ENCODE measurements at regions not wholly inside any gene's neighbourhood (a gene's known extent, or its start where the extent isn't known, plus 50 kb on each side); places are given as distances from the start of the nearest gene placed in this dataset.

- Histone ChIP-seq H3K4me1 (no peaks in the 10 kb centered on the region), H3K27me3 (no peaks in the 10 kb centered on the region), H3K4me3 (no peak overlapping the region), H3K36me3 (no peaks in the 10 kb centered on the region), H3K9me3 (no peaks in the 10 kb centered on the region), H3K27ac (no peak overlapping the region)
- peak in 2 of 3 experiments; percentile 64 for TF ChIP-seq CTCF (IDR thresholded peaks at IDR 0.05)
- intact Hi-C loops (cut with DNase I): no loop called here
- DNase-seq (ENCODE audit: low spot score in 2 of 2): no peak
These were observed 126.7 kb upstream of the CCDC196 start for GRCh38 chr14:66359500-66359899.

GRCh38 chr14:66360366-66360926, 125.7 kb upstream of the CCDC196 start:
- no peaks in the 10 kb centered on the region for H3K36me3 ChIP-seq
- no peaks in the 10 kb centered on the region for H3K9me3 ChIP-seq
- intact Hi-C loops (cut with DNase I): no loop called here
- H3K27me3 ChIP-seq: no peaks in the 10 kb centered on the region
- H3K4me3 ChIP-seq: no peak overlapping the region
- no peak overlapping the region for H3K27ac ChIP-seq
- no peak for DNase-seq (ENCODE audit: low spot score in 2 of 2)
- no peaks in the 10 kb centered on the region for H3K4me1 ChIP-seq
- TF ChIP-seq CTCF (IDR thresholded peaks at IDR 0.05): no peak

- intact Hi-C loops (cut with DNase I): loop anchor here (1.0 kb wide), 1 partner anchor 41 kb away; no protein-coding TSS in a partner anchor
- H3K4me3 ChIP-seq: no peak overlapping the region
- H3K36me3 ChIP-seq: no peaks in the 10 kb centered on the region
- H3K27me3 ChIP-seq: no peaks in the 10 kb centered on the region
- H3K9me3 ChIP-seq: no peaks in the 10 kb centered on the region
- DNase-seq (ENCODE audit: low spot score in 2 of 2): no peak
- no peak for TF ChIP-seq CTCF (IDR thresholded peaks at IDR 0.05)
- no peaks in the 10 kb centered on the region for H3K4me1 ChIP-seq
- H3K27ac ChIP-seq: no peak overlapping the region
These were observed 125.2 kb upstream of the CCDC196 start for GRCh38 chr14:66361013-66361412.

- Histone ChIP-seq H3K4me1 (no peaks in the 10 kb centered on the region), H3K27ac (no peak overlapping the region), H3K36me3 (no peaks in the 10 kb centered on the region), H3K27me3 (no peaks in the 10 kb centered on the region), H3K9me3 (no peaks in the 10 kb centered on the region), H3K4me3 (no peak overlapping the region)
- DNase-seq (ENCODE audit: low spot score in 2 of 2): no peak
- intact Hi-C loops (cut with DNase I): no loop called here
- TF ChIP-seq CTCF (IDR thresholded peaks at IDR 0.05): no peak
These were observed 120.8 kb upstream of the CCDC196 start for GRCh38 chr14:66365388-66365787.

- no peak for TF ChIP-seq CTCF (IDR thresholded peaks at IDR 0.05)
- H3K36me3 ChIP-seq: no peaks in the 10 kb centered on the region
- no peaks in the 10 kb centered on the region for H3K27me3 ChIP-seq
- no peak overlapping the region for H3K27ac ChIP-seq
- no peaks in the 10 kb centered on the region for H3K4me1 ChIP-seq
- intact Hi-C loops (cut with DNase I): no loop called here
- no peak overlapping the region for H3K4me3 ChIP-seq
- DNase-seq (ENCODE audit: low spot score in 2 of 2): no peak
- H3K9me3 ChIP-seq: no peaks in the 10 kb centered on the region
These were observed 116.9 kb upstream of the CCDC196 start for GRCh38 chr14:66369157-66369697.

GRCh38 chr14:66371776-66372175, 114.4 kb upstream of the CCDC196 start:
- no peak for TF ChIP-seq CTCF (IDR thresholded peaks at IDR 0.05)
- H3K27ac ChIP-seq: no peak overlapping the region
- no peaks in the 10 kb centered on the region for H3K36me3 ChIP-seq
- intact Hi-C loops (cut with DNase I): no loop called here
- no peaks in the 10 kb centered on the region for H3K27me3 ChIP-seq
- DNase-seq (ENCODE audit: low spot score in 2 of 2): no peak
- H3K9me3 ChIP-seq: no peaks in the 10 kb centered on the region
- H3K4me1 ChIP-seq: no peaks in the 10 kb centered on the region
- no peak overlapping the region for H3K4me3 ChIP-seq

All from ascending aorta (tissue), 2 donors.